Cardiac muscle cell (in vitro differentiated cells and primary cell): ENCODE measurements at regions not wholly inside any gene's neighbourhood (a gene's known extent, or its start where the extent isn't known, plus 50 kb on each side); places are given as distances from the start of the nearest gene placed in this dataset.

ENCODE experiments used
- DNase-seq, 2 donors: peaks; one replicate each; pipeline versions ENCODE4 v3.0.0 to v3.0.0-alpha.2; 2010 to 2017; ENCODE audit warnings: low read depth in 1 of 2, low spot score in 1 of 2
- H3K27ac ChIP-seq: fragments of 200-600 bp; sonication (generic); 2 replicates; pipeline ENCODE4 v1.5.1; 2016
- H3K27me3 ChIP-seq: fragments of 200-600 bp; sonication (generic); 2 replicates; pipeline ENCODE4 v1.6.0; 2016; ENCODE audit warnings: control low read depth
- H3K36me3 ChIP-seq: fragments of 200-600 bp; sonication (generic); 2 replicates; pipeline ENCODE4 v1.5.1; 2016; ENCODE audit warnings: control low read depth
- H3K4me1 ChIP-seq: fragments of 200-600 bp; sonication (generic); 2 replicates; pipeline ENCODE4 v1.8.1; 2017; ENCODE audit warnings: low read depth, mild to moderate bottlenecking, mixed run types
- H3K4me3 ChIP-seq: fragments of 200-600 bp; sonication (generic); 2 replicates; pipeline ENCODE4 v1.5.1; 2016; ENCODE audit warnings: mild to moderate bottlenecking
- H3K9me3 ChIP-seq: fragments of 200-600 bp; sonication (generic); 2 replicates; pipeline ENCODE4 v1.5.1; 2017; ENCODE audit warnings: low read depth, mild to moderate bottlenecking, control low read depth
- CTCF ChIP-seq: IDR thresholded peaks from 2 replicates; pipeline ENCODE4 v1.5.1; 2012; ENCODE audit warnings: low read depth, mild to moderate bottlenecking, low read length

- Histone ChIP-seq H3K4me3 (no peak overlapping the region), H3K4me1 (peaks cover 10% of the 10 kb centered on the region), H3K27ac (no peak overlapping the region), H3K36me3 (no peaks in the 10 kb centered on the region), H3K27me3 (no peaks in the 10 kb centered on the region), H3K9me3 (no peaks in the 10 kb centered on the region)
- no peak for TF ChIP-seq CTCF
- DNase-seq: no peak
Measured at GRCh38 chr9:126150411-126151030, 176.1 kb upstream of the MVB12B start.

GRCh38 chr9:126151031-126151685 is 175.5 kb upstream of the MVB12B start:
- Histone ChIP-seq H3K4me3 (no peak overlapping the region), H3K36me3 (no peaks in the 10 kb centered on the region), H3K27me3 (no peaks in the 10 kb centered on the region), H3K4me1 (peaks cover 7% of the 10 kb centered on the region), H3K9me3 (no peaks in the 10 kb centered on the region), H3K27ac (no peak overlapping the region)
- DNase-seq: peak in 1 of 2 donors; percentile 6
- no peak for TF ChIP-seq CTCF

GRCh38 chr9:126151686-126152134 is 174.9 kb upstream of the MVB12B start:
- Histone ChIP-seq H3K9me3 (no peaks in the 10 kb centered on the region), H3K36me3 (no peaks in the 10 kb centered on the region), H3K27ac (no peak overlapping the region), H3K4me3 (no peak overlapping the region), H3K27me3 (no peaks in the 10 kb centered on the region), H3K4me1 (peaks cover 6% of the 10 kb centered on the region)
- DNase-seq: peak in 1 of 2 donors; percentile 3
- TF ChIP-seq CTCF: no peak

- Histone ChIP-seq H3K9me3 (no peaks in the 10 kb centered on the region), H3K36me3 (no peaks in the 10 kb centered on the region), H3K4me3 (no peak overlapping the region), H3K27ac (no peak overlapping the region), H3K4me1 (peaks cover 9% of the 10 kb centered on the region), H3K27me3 (no peaks in the 10 kb centered on the region)
- no peak for TF ChIP-seq CTCF
- DNase-seq: no peak
Measured at GRCh38 chr9:126152622-126153362, 173.8 kb upstream of the MVB12B start.

GRCh38 chr9:126153382-126153781 is 173.2 kb upstream of the MVB12B start:
- Histone ChIP-seq H3K27ac (no peak overlapping the region), H3K9me3 (no peaks in the 10 kb centered on the region), H3K4me1 (peaks cover 9% of the 10 kb centered on the region), H3K27me3 (no peaks in the 10 kb centered on the region), H3K4me3 (no peak overlapping the region), H3K36me3 (no peaks in the 10 kb centered on the region)
- no peak for DNase-seq
- TF ChIP-seq CTCF: no peak
